ENCODE measurements at regions not wholly inside any gene's neighbourhood (a gene's known extent, or its start where the extent isn't known, plus 50 kb on each side); places are given as distances from the start of the nearest gene placed in this dataset.
A peak's percentile ranks its signal among the peaks of the same experiment; 100 is the strongest.

- Histone ChIP-seq H3K36me3 (no peaks in the 10 kb centered on the region), H3K4me3 (no peak overlapping the region), H3K4me1 (no peaks in the 10 kb centered on the region), H3K27me3 (no peaks in the 10 kb centered on the region), H3K9me3 (peaks cover 0 to 4% (median 0%) of the 10 kb centered on the region in 4 donors), H3K27ac (no peak overlapping the region)
- peak in 1 of 2 donors; percentile 69 for ATAC-seq (ENCODE audit: low FRiP score in 2 of 2)
- no peak for TF ChIP-seq CTCF (IDR thresholded peaks at IDR 0.05)
- TF ChIP-seq EP300 (IDR thresholded peaks at IDR 0.05), result no peak
- no peak for TF ChIP-seq POLR2A (IDR thresholded peaks at IDR 0.05)
- TF ChIP-seq POLR2AphosphoS5 (IDR thresholded peaks at IDR 0.05), result no peak
- 65 to 71% methylated on average over 2 to 3 of the region's 3 CpGs for WGBS, 2 donors
- no peak for DNase-seq
Measured at GRCh38 chr5:12320331-12320730, 416.1 kb upstream of the CTNND2 start.

GRCh38 chr5:12316812-12317211 lies 412.6 kb upstream of the CTNND2 start:
- Histone ChIP-seq H3K4me3 (no peak overlapping the region), H3K27ac (no peak overlapping the region), H3K4me1 (no peaks in the 10 kb centered on the region), H3K27me3 (no peaks in the 10 kb centered on the region), H3K9me3 (peaks cover 0 to 4% (median 0%) of the 10 kb centered on the region in 4 donors), H3K36me3 (no peaks in the 10 kb centered on the region)
- ATAC-seq (ENCODE audit: low FRiP score in 2 of 2) (no peak), DNase-seq (no peak)
- WGBS, 2 donors, result 36 to 65% methylated on average over 1 of the region's 1 CpG
- no peak for TF ChIP-seq POLR2A (IDR thresholded peaks at IDR 0.05)
- no peak for TF ChIP-seq CTCF (IDR thresholded peaks at IDR 0.05)
- no peak for TF ChIP-seq EP300 (IDR thresholded peaks at IDR 0.05)
- no peak for TF ChIP-seq POLR2AphosphoS5 (IDR thresholded peaks at IDR 0.05)

- ATAC-seq (ENCODE audit: low FRiP score in 2 of 2), result no peak
- Histone ChIP-seq H3K36me3 (no peaks in the 10 kb centered on the region), H3K4me3 (no peak overlapping the region), H3K4me1 (no peaks in the 10 kb centered on the region), H3K9me3 (peaks cover 0 to under 1% (median 0%) of the 10 kb centered on the region in 4 donors), H3K27me3 (no peaks in the 10 kb centered on the region), H3K27ac (no peak overlapping the region)
- no peak for DNase-seq
- TF ChIP-seq CTCF (IDR thresholded peaks at IDR 0.05) (no peak), POLR2AphosphoS5 (IDR thresholded peaks at IDR 0.05) (no peak), EP300 (IDR thresholded peaks at IDR 0.05) (no peak), POLR2A (IDR thresholded peaks at IDR 0.05) (no peak)
- 31 to 33% methylated on average over 1 of the region's 1 CpG for WGBS, 2 donors
Measured at GRCh38 chr5:12315461-12315860, 411.2 kb upstream of the CTNND2 start.

- Histone ChIP-seq H3K27me3 (no peaks in the 10 kb centered on the region), H3K36me3 (no peaks in the 10 kb centered on the region), H3K4me3 (no peak overlapping the region), H3K4me1 (no peaks in the 10 kb centered on the region), H3K27ac (no peak overlapping the region), H3K9me3 (no peaks in the 10 kb centered on the region)
- ATAC-seq (ENCODE audit: low FRiP score in 2 of 2), result no peak
- TF ChIP-seq POLR2A (IDR thresholded peaks at IDR 0.05), result no peak
- no peak for TF ChIP-seq EP300 (IDR thresholded peaks at IDR 0.05)
- TF ChIP-seq POLR2AphosphoS5 (IDR thresholded peaks at IDR 0.05), result no peak
- no peak for TF ChIP-seq CTCF (IDR thresholded peaks at IDR 0.05)
- 71 to 76% methylated on average over 2 of the region's 2 CpGs for WGBS, 2 donors
- no peak for DNase-seq
Measured at GRCh38 chr5:12313602-12314001, 409.4 kb upstream of the CTNND2 start.

- Histone ChIP-seq H3K4me3 (no peak overlapping the region), H3K4me1 (no peaks in the 10 kb centered on the region), H3K27ac (no peak overlapping the region), H3K9me3 (no peaks in the 10 kb centered on the region), H3K27me3 (no peaks in the 10 kb centered on the region), H3K36me3 (no peaks in the 10 kb centered on the region)
- WGBS, 2 donors, result 78% methylated on average over 5 of the region's 5 CpGs
- TF ChIP-seq EP300 (IDR thresholded peaks at IDR 0.05) (no peak), CTCF (IDR thresholded peaks at IDR 0.05) (no peak), POLR2AphosphoS5 (IDR thresholded peaks at IDR 0.05) (no peak)
- DNase-seq (no peak), ATAC-seq (ENCODE audit: low FRiP score in 2 of 2) (no peak)
Measured at GRCh38 chr5:12312343-12312742, 408.1 kb upstream of the CTNND2 start.

Data from upper lobe of left lung (tissue), 6 donors.